ENCODE measurements at regions not wholly inside any gene's neighbourhood (a gene's known extent, or its start where the extent isn't known, plus 50 kb on each side); places are given as distances from the start of the nearest gene placed in this dataset.

- no peak overlapping the region for H3K4ac ChIP-seq (ENCODE audit: low read depth, low read length)
- no peak overlapping the region for H3K4me3 ChIP-seq (ENCODE audit: insufficient read depth, low read depth, low read length)
- H2AK9ac ChIP-seq (replicated peaks; ENCODE audit: low read depth, low read length, poor library complexity): no peak overlapping the region
- no peak overlapping the region for H3K14ac ChIP-seq (replicated peaks; ENCODE audit: low read depth, low read length)
- ATAC-seq (ENCODE audit: low read depth): no peak
- no peak overlapping the region for H2BK20ac ChIP-seq (ENCODE audit: low read depth, low read length)
- no peak overlapping the region for H3K4me2 ChIP-seq (ENCODE audit: low read depth, low read length)
- no peak overlapping the region for H2AFZ ChIP-seq (replicated peaks; ENCODE audit: low read length, poor library complexity)
- no peak overlapping the region for H3K23ac ChIP-seq (ENCODE audit: low read depth, low read length)
- CTCF ChIA-PET: no interaction called here
- intact Hi-C loops (cut with micrococcal nuclease): no loop called here
- POLR2A ChIA-PET (ENCODE audit: unreplicated experiment): interaction anchor here (0.6 kb wide), 1 partner anchor 334 kb away, joined by 3 read pairs; no protein-coding TSS in a partner anchor
- H3K9me3 ChIP-seq (ENCODE audit: control insufficient read depth, insufficient read depth, low read length): no peaks in the 10 kb centered on the region; the same call in 1 of the 2 replicates
- H2BK5ac ChIP-seq (ENCODE audit: low read depth, low read length, poor library complexity, severe bottlenecking): no peak overlapping the region
- TF ChIP-seq NFE2L2 (IDR thresholded peaks at IDR 0.05; ENCODE audit: low read depth, low read length) (no peak), CEBPB (IDR thresholded peaks at IDR 0.05; ENCODE audit: low read depth, low read length) (no peak), RCOR1 (IDR thresholded peaks at IDR 0.05; ENCODE audit: insufficient replicate concordance, low read length) (no peak), RAD21 (IDR thresholded peaks at IDR 0.05; ENCODE audit: low read length) (no peak), RFX5 (IDR thresholded peaks at IDR 0.05; ENCODE audit: low read depth, low read length) (no peak), FOS (IDR thresholded peaks at IDR 0.05; ENCODE audit: low read depth, low read length) (no peak), MXI1 (IDR thresholded peaks at IDR 0.05; ENCODE audit: borderline replicate concordance, low read depth, low read length) (no peak)
- TF ChIP-seq, protein P1, sequence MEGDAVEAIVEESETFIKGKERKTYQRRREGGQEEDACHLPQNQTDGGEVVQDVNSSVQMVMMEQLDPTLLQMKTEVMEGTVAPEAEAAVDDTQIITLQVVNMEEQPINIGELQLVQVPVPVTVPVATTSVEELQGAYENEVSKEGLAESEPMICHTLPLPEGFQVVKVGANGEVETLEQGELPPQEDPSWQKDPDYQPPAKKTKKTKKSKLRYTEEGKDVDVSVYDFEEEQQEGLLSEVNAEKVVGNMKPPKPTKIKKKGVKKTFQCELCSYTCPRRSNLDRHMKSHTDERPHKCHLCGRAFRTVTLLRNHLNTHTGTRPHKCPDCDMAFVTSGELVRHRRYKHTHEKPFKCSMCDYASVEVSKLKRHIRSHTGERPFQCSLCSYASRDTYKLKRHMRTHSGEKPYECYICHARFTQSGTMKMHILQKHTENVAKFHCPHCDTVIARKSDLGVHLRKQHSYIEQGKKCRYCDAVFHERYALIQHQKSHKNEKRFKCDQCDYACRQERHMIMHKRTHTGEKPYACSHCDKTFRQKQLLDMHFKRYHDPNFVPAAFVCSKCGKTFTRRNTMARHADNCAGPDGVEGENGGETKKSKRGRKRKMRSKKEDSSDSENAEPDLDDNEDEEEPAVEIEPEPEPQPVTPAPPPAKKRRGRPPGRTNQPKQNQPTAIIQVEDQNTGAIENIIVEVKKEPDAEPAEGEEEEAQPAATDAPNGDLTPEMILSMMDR (conservative IDR thresholded peaks at IDR 0.05; ENCODE audit: low read depth, low read length): no peak
- no peak overlapping the region for H2BK120ac ChIP-seq (ENCODE audit: low read depth, low read length)
- H4K8ac ChIP-seq (ENCODE audit: low read depth in 2 of 2, low read length in 2 of 2): no peak overlapping the region
- no peaks in the 10 kb centered on the region for H3K27me3 ChIP-seq (ENCODE audit: control insufficient read depth, insufficient read depth, low read length)
- no TSS peak for BruUV-seq (replicated peaks)
- in situ Hi-C loops (cut with MboI; ENCODE audit: low sequenced_read_pairs): no loop called here
- DNase-seq: no peak
- H3K36me3 ChIP-seq (ENCODE audit: control insufficient read depth, insufficient read depth, low read length): no peaks in the 10 kb centered on the region
- H3K9ac ChIP-seq (ENCODE audit: low read depth, low read length): no peak overlapping the region
- no peaks in the 10 kb centered on the region for H3K9me1 ChIP-seq (ENCODE audit: insufficient read depth, low read length)
- no peaks in the 10 kb centered on the region; the same call in 1 of the 2 replicates for H3K4me1 ChIP-seq (ENCODE audit: control insufficient read depth, insufficient read depth, low read length)
- H3K27ac ChIP-seq (ENCODE audit: insufficient read depth, low read length): no peak overlapping the region
- H4K20me1 ChIP-seq (ENCODE audit: insufficient read depth, low read length): no peaks in the 10 kb centered on the region
- H2BK15ac ChIP-seq (ENCODE audit: low read depth, low read length): no peak overlapping the region
- dilution Hi-C loops (cut with HindIII; ENCODE audit: low sequenced_read_pairs, unreplicated experiment): no loop called here
- H4K5ac ChIP-seq (ENCODE audit: low read depth, low read length): no peak overlapping the region
- H2AK5ac ChIP-seq (ENCODE audit: low read depth, low read length): no peak overlapping the region
- H3K79me1 ChIP-seq (ENCODE audit: low read depth in 1 of 2, low read length in 2 of 2): no peaks in the 10 kb centered on the region
- no peak overlapping the region for H4K91ac ChIP-seq (ENCODE audit: insufficient read depth, low read depth, low read length)
- H3K18ac ChIP-seq (ENCODE audit: low read depth, low read length): no peak overlapping the region
- no peak overlapping the region for H3K56ac ChIP-seq (ENCODE audit: extremely low read depth, insufficient read depth, low read length)
These were observed 166.7 kb upstream of the BET1 start for GRCh38 chr7:94170836-94171235.

Measured in IMR-90 (cell line).